SK-N-MC (cell line): ENCODE measurements at regions not wholly inside any gene's neighbourhood (a gene's known extent, or its start where the extent isn't known, plus 50 kb on each side); places are given as distances from the start of the nearest gene placed in this dataset.

ENCODE experiments used
- EZH2 ChIP-seq: fragments of 200-600 bp; sonication (generic); IDR thresholded peaks from one replicate; pipeline ENCODE4 v1.6.1; 2017; ENCODE audit warnings: antibody characterized with exemption
- POLR2AphosphoS5 ChIP-seq: IDR thresholded peaks from 2 replicates; pipeline ENCODE4 v1.6.1; 2012; ENCODE audit warnings: mild to moderate bottlenecking, low read depth, low read length, borderline replicate concordance

- TF ChIP-seq POLR2AphosphoS5 (no peak), EZH2 (no peak)
Observed at GRCh38 chr22:17271711-17272451, 52.6 kb upstream of the ADA2 start.
